ENCODE measurements at regions not wholly inside any gene's neighbourhood (a gene's known extent, or its start where the extent isn't known, plus 50 kb on each side); places are given as distances from the start of the nearest gene placed in this dataset.
"Not testable (repeated sequence)": the region's sequence is repeated elsewhere in the genome, so short reads cannot be mapped to it uniquely, and the experiment has no call there.

GRCh38 chr6:6863970-6864639, 243.7 kb upstream of the RREB1 start:
- FAIRE-seq (no peak), DNase-seq (ENCODE audit: low spot score) (no peak)

DNA sequence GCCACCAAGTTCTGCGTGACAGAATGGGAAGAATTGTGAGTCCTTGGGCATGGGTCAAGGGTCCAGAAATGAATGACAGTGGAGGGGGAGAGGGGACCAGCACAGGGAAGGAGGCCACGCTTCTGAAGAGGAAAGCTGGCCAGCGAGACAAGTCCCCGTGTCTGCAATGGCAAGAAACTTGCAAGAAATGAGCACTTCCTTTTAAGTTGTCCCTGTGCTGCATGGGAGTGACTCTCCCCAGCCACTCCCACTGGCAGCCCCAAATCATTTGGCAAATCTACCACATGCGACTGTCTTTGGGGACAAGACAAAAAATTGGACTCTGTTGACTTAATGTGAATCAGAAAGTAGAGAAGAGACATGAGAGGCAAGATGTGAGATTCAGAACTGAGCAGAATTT, 242.2 kb upstream of the RREB1 start:
- no peak for DNase-seq (ENCODE audit: low spot score)
- no peak for FAIRE-seq

- no peak for FAIRE-seq
- no peak for DNase-seq (ENCODE audit: low spot score)
These were observed 240.9 kb upstream of the RREB1 start for GRCh38 chr6:6866656-6867403.

DNA sequence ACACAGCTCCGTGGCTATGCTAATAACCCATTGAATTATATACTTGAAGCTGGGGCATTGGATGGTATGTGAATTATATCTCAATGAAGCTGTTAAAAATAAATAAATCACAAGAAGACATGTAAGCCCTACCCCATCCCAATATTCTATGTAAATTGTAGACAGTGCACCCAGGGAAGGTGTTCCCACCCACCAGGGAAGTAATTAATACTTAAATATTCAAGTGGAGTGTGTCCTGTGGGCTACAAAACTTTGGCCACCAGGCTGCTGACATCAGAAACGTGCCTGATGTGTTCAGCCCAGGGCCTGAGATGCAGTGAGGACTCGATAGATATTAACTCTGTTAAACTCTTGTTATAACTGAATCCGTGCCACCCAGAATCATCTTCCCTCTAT, 240.4 kb upstream of the RREB1 start:
- FAIRE-seq, result no peak

GRCh38 chr6:6869094-6869493, 238.7 kb upstream of the RREB1 start:
- FAIRE-seq (no peak), DNase-seq (ENCODE audit: low spot score) (no peak)

More for the DNA sequence above, 240.4 kb upstream of the RREB1 start:
- no peak for DNase-seq (ENCODE audit: low spot score)

- DNase-seq (ENCODE audit: low spot score), result no peak
- no peak for FAIRE-seq
These were observed 236.8 kb upstream of the RREB1 start for GRCh38 chr6:6870921-6871320.

DNA sequence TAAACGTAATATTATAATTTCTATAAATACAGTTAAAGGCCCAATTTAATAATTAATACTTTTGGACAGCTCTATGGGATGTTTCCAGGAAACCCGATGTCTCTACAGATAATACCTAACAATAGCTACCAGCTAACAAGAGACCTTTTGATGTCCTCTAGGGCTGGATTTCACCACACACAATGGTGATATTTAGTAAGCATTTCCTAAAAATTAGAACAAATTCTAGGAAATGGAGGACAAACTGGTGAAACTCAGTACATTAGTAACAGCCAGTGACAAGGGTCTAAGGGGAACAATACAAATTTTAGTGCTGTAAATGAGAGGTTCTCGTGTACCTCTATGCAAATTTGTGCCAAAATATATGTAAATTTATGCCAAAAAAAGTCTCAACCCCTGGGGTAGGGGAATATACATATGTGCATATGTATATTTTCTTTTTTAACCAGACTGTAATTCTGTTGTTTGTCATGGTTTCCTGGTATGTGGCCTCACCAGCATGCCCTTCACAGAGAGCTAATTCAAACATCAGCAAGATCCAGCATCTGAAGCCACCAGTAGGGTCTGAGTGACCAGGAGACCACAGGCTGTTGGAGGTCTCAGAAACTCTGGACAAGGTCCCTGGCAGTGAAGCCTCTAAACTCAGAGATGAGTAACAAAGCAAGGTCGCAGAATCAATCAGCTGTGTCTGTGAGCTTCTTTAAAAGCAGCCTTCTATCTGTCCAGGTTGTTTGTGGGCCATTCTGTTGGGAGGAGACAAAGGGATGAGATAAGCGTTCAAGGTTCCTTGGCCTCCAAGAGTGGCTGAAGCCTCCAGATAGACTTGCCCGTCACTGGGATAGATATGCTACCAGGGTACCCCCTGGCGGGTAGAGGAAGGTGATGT, 235.1 kb upstream of the RREB1 start:
- FAIRE-seq, result no peak
- no peak for DNase-seq (ENCODE audit: low spot score)

- DNase-seq (ENCODE audit: low spot score), result no peak
- no peak for FAIRE-seq
These were observed 234.0 kb upstream of the RREB1 start for GRCh38 chr6:6873778-6874177.

GRCh38 chr6:6875818-6876470, 231.8 kb upstream of the RREB1 start:
- FAIRE-seq (no peak), DNase-seq (ENCODE audit: low spot score) (peak; percentile 12)

DNA sequence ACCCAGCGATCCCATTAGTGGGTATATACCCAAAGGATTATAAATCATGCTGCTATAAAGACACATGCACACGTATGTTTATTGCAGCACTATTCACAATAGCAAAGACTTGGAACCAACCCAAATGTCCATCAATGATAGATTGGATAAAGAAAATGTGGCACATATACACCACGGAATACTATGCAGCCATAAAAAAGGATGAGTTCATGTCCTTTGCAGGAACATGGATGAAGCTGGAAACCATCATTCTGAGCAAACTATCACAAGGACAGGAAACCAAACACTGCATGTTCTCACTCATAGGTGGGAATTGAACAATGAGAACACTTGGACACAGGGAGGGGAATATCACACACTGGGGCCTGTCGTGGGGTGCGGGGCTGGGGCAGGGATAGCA, 230.0 kb upstream of the RREB1 start:
- not testable (repeated sequence) for DNase-seq (ENCODE audit: low spot score)

DNA sequence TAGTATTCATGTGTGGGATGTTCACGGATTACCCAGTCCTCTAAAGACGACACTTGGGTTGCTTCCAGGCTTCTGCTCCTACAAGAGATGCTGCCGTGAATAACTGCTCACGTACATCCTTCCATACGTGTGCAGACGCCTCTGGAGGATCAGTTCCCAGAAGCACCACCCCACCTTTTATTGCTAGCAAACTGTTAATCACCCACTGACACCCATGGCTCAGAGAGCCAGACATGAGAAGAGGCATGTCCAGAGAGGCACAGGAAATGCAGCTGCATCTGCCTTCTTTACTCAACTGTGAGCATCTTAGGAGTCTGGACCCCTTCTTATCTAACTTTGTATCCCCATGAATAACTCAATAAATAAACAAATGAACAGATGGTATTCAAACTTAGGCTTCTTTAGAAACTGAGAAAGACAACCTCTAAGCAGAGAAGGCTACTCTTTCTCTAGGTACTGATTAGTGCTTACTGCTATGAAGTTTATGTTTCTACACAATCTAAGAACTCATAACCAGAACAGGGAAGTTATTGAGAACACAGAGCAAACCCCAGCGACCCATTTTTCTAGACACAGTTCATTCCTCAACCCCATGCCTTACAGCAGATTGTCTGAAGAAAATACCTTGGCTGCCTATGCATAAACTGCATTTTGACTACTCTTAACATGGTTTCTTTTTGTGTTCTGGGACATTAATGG, 228.7 kb upstream of the RREB1 start:
- FAIRE-seq (no peak), DNase-seq (ENCODE audit: low spot score) (no peak)

More for the DNA sequence above, 230.0 kb upstream of the RREB1 start:
- FAIRE-seq, result not testable (repeated sequence)

DNA sequence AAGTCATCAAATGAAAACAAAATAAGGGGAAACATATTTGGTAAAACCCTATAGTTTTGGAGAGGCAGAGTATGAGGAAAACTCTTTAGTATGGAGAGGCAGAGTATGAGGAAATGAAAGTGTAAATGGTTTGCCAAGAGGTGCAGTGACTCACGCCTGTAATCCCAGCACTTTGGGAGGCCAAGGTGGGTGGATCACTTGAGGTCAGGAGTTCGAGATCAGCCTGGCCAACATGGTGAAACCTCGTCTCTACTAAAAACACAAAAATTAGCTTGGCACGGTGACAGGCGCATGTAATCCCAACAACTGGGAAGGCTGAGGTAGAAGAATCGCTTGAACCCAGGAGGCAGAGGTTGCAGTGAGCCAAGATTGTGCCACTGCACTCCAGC, 228.2 kb upstream of the RREB1 start:
- FAIRE-seq, result not testable (repeated sequence)

GRCh38 chr6:6880745-6881437, 226.9 kb upstream of the RREB1 start:
- no peak for FAIRE-seq

More for the DNA sequence above, 228.2 kb upstream of the RREB1 start:
- DNase-seq (ENCODE audit: low spot score), result not testable (repeated sequence)

GRCh38 chr6:6881438-6882225, 226.1 kb upstream of the RREB1 start:
- DNase-seq (ENCODE audit: low spot score) (no peak), FAIRE-seq (no peak)

More at GRCh38 chr6:6880745-6881437, 226.9 kb upstream of the RREB1 start:
- no peak for DNase-seq (ENCODE audit: low spot score)

GRCh38 chr6:6882592-6882991, 225.2 kb upstream of the RREB1 start:
- DNase-seq (ENCODE audit: low spot score) (no peak), FAIRE-seq (no peak)

- no peak for DNase-seq (ENCODE audit: low spot score)
- no peak for FAIRE-seq
These were observed 224.8 kb upstream of the RREB1 start for GRCh38 chr6:6883011-6883410.

- no peak for DNase-seq (ENCODE audit: low spot score)
- no peak for FAIRE-seq
These were observed 223.6 kb upstream of the RREB1 start for GRCh38 chr6:6884193-6884627.

GRCh38 chr6:6884916-6885315, 222.8 kb upstream of the RREB1 start:
- FAIRE-seq (no peak), DNase-seq (ENCODE audit: low spot score) (no peak)

GRCh38 chr6:6885521-6886170, 222.1 kb upstream of the RREB1 start:
- no peak for DNase-seq (ENCODE audit: low spot score)
- no peak for FAIRE-seq

All from RCC 7860 (cell line).